ENCODE measurements at regions not wholly inside any gene's neighbourhood (a gene's known extent, or its start where the extent isn't known, plus 50 kb on each side); places are given as distances from the start of the nearest gene placed in this dataset.

DNA sequence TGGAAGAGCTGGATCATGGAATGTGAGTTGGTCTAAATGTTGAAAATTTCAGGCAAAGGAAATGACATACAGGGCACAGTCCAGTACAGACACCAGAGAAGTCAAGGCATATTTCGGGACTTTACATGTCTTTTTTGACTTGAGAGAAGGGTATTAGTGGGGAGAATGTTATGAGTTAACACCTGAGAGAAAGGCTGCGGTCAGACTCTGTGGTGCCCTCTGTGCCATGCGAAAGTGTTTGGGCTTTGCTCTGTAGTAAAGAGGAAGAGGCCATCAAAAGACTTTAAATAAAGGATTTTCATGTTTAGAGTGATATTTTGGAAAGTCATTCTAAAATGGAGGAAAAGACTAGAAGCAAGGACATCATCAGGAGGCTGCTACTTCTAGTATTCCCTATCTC, 607.4 kb downstream of the CCSER2 start:
- Histone ChIP-seq H3K36me3 (ENCODE audit: control insufficient read depth, insufficient read depth, low read length) (no peaks in the 10 kb centered on the region), H3K4me2 (ENCODE audit: extremely low read depth, insufficient read depth, low read length) (no peak overlapping the region), H3K27ac (ENCODE audit: insufficient read depth, low read length) (no peak overlapping the region), H3K9me3 (ENCODE audit: control insufficient read depth, insufficient read depth, low read depth, low read length) (no peaks in the 10 kb centered on the region), H3K4me1 (ENCODE audit: control insufficient read depth, extremely low read depth, insufficient read depth, low read length) (no peaks in the 10 kb centered on the region), H2AFZ (ENCODE audit: low read length) (no peak overlapping the region), H3K27me3 (ENCODE audit: control insufficient read depth, insufficient read depth, low read length) (no peaks in the 10 kb centered on the region), H4K20me1 (ENCODE audit: control insufficient read depth, extremely low read depth, insufficient read depth, low read length) (no peaks in the 10 kb centered on the region), H3K4me3 (replicated peaks in 1 of 4; ENCODE audit: control extremely low read depth in 1 of 4, insufficient read depth in 1 of 4, low read depth in 3 of 4, low read length in 4 of 4) (no peak overlapping the region), H3K79me2 (ENCODE audit: control insufficient read depth, insufficient read depth, low read length) (no peaks in the 10 kb centered on the region), H3K9ac (ENCODE audit: insufficient read depth, low read length) (no peak overlapping the region)
- DNase-seq (ENCODE audit: low read depth in 2 of 2), result no peak
- TF ChIP-seq, protein P1, sequence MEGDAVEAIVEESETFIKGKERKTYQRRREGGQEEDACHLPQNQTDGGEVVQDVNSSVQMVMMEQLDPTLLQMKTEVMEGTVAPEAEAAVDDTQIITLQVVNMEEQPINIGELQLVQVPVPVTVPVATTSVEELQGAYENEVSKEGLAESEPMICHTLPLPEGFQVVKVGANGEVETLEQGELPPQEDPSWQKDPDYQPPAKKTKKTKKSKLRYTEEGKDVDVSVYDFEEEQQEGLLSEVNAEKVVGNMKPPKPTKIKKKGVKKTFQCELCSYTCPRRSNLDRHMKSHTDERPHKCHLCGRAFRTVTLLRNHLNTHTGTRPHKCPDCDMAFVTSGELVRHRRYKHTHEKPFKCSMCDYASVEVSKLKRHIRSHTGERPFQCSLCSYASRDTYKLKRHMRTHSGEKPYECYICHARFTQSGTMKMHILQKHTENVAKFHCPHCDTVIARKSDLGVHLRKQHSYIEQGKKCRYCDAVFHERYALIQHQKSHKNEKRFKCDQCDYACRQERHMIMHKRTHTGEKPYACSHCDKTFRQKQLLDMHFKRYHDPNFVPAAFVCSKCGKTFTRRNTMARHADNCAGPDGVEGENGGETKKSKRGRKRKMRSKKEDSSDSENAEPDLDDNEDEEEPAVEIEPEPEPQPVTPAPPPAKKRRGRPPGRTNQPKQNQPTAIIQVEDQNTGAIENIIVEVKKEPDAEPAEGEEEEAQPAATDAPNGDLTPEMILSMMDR (conservative IDR thresholded peaks at IDR 0.05 in 1 of 2, IDR thresholded peaks at IDR 0.05 in 1 of 2; ENCODE audit: low read depth in 1 of 2, low read length in 2 of 2), result no peak
- TF ChIP-seq EZH2 (IDR thresholded peaks at IDR 0.05; ENCODE audit: low read length, missing control alignments), result no peak

DNA sequence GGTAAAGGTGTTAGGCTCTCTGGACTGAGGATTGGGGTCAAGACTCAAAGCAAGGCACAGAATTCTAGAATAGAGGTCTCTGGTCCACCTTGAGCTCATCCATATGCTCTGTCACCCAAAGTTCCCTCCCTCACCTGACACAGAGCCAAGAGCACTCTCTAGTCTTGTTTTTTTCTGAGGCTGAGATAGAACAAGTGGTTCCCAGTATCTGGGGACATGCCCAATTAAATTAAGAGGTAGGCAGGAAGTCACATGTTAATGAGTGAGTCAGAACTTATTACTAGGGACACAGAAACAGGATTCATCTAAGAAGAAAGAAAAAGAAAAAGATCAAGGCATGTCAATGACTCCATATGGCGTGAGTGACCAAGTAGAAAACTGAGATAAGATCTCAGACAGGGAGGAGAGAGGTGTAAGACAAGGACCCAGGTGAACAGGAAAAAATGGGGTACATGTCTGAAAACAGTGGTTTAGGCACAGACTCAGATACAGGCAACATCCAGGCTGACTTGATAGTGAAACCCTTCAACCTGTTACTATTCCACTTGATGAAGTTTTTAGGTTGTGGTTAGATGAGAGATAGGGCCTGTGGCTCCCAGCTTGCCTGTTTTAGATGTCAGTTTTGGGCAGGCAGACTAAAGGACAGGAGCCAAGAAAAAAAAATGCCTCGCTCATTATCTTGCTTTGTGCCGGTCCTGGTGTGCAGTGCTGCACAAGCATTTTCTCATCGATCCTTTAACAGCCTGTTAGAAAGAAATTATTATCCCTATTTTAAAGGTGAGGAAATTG, 609.9 kb downstream of the CCSER2 start:
- Histone ChIP-seq H3K27me3 (ENCODE audit: control insufficient read depth, insufficient read depth, low read length) (no peaks in the 10 kb centered on the region), H3K9ac (ENCODE audit: insufficient read depth, low read length) (no peak overlapping the region), H3K27ac (ENCODE audit: insufficient read depth, low read length) (no peak overlapping the region), H3K4me1 (ENCODE audit: control insufficient read depth, extremely low read depth, insufficient read depth, low read length) (no peaks in the 10 kb centered on the region), H3K4me2 (ENCODE audit: extremely low read depth, insufficient read depth, low read length) (no peak overlapping the region), H3K79me2 (ENCODE audit: control insufficient read depth, insufficient read depth, low read length) (no peaks in the 10 kb centered on the region), H3K36me3 (ENCODE audit: control insufficient read depth, insufficient read depth, low read length) (no peaks in the 10 kb centered on the region), H3K4me3 (replicated peaks in 1 of 4; ENCODE audit: control extremely low read depth in 1 of 4, insufficient read depth in 1 of 4, low read depth in 3 of 4, low read length in 4 of 4) (no peak overlapping the region), H3K9me3 (ENCODE audit: control insufficient read depth, insufficient read depth, low read depth, low read length) (no peaks in the 10 kb centered on the region), H2AFZ (ENCODE audit: low read length) (no peak overlapping the region), H4K20me1 (ENCODE audit: control insufficient read depth, extremely low read depth, insufficient read depth, low read length) (no peaks in the 10 kb centered on the region)
- no peak for TF ChIP-seq EZH2 (IDR thresholded peaks at IDR 0.05; ENCODE audit: low read length, missing control alignments)
- TF ChIP-seq, protein P1 (conservative IDR thresholded peaks at IDR 0.05 in 1 of 2, IDR thresholded peaks at IDR 0.05 in 1 of 2; ENCODE audit: low read depth in 1 of 2, low read length in 2 of 2), result no peak
- no peak for DNase-seq (ENCODE audit: low read depth in 2 of 2)

DNA sequence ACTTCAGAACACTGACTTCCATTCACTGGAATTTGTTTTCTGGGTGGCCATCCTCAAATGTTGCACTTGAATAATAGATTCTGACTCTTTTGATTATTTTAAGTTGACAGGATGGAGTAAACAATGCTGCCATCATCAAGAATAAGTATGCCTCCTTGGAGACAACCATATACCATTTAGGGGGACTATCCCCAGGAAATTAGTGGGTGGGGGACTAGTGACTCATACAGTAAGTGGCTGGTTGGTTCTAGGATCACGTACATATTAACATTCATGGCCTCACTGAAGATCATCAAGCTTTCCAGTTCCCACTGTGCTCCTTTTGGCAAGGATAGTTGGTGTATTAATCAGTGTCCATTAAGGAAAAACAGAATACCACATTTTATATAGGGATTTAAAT, 615.2 kb downstream of the CCSER2 start:
- no peak overlapping the region for H3K9ac ChIP-seq (ENCODE audit: insufficient read depth, low read length)
- H2AFZ ChIP-seq (ENCODE audit: low read length), result no peak overlapping the region
- H3K79me2 ChIP-seq (ENCODE audit: control insufficient read depth, insufficient read depth, low read length), result no peaks in the 10 kb centered on the region
- no peak for DNase-seq (ENCODE audit: low read depth in 2 of 2)
- TF ChIP-seq, protein P1 (conservative IDR thresholded peaks at IDR 0.05 in 1 of 2, IDR thresholded peaks at IDR 0.05 in 1 of 2; ENCODE audit: low read depth in 1 of 2, low read length in 2 of 2), result no peak
- no peak for TF ChIP-seq EZH2 (IDR thresholded peaks at IDR 0.05; ENCODE audit: low read length, missing control alignments)
- no peak overlapping the region for H3K4me3 ChIP-seq (replicated peaks in 1 of 4; ENCODE audit: control extremely low read depth in 1 of 4, insufficient read depth in 1 of 4, low read depth in 3 of 4, low read length in 4 of 4)
- no peaks in the 10 kb centered on the region for H3K9me3 ChIP-seq (ENCODE audit: control insufficient read depth, insufficient read depth, low read depth, low read length)
- no peaks in the 10 kb centered on the region for H3K4me1 ChIP-seq (ENCODE audit: control insufficient read depth, extremely low read depth, insufficient read depth, low read length)
- H3K27me3 ChIP-seq (ENCODE audit: control insufficient read depth, insufficient read depth, low read length), result no peaks in the 10 kb centered on the region
- no peak overlapping the region for H3K27ac ChIP-seq (ENCODE audit: insufficient read depth, low read length)
- H3K36me3 ChIP-seq (ENCODE audit: control insufficient read depth, insufficient read depth, low read length), result no peaks in the 10 kb centered on the region
- no peak overlapping the region for H3K4me2 ChIP-seq (ENCODE audit: extremely low read depth, insufficient read depth, low read length)
- no peaks in the 10 kb centered on the region for H4K20me1 ChIP-seq (ENCODE audit: control insufficient read depth, extremely low read depth, insufficient read depth, low read length)

Measured in fibroblast of lung (primary cell).